ENCODE measurements at regions not wholly inside any gene's neighbourhood (a gene's known extent, or its start where the extent isn't known, plus 50 kb on each side); places are given as distances from the start of the nearest gene placed in this dataset.

GRCh38 chr3:164879201-164879600 is 199.1 kb downstream of the SI start:
- TF ChIP-seq CTCF (conservative IDR thresholded peaks at IDR 0.05; ENCODE audit: low read depth, low read length) (no peak), EZH2 (IDR thresholded peaks at IDR 0.05; ENCODE audit: borderline replicate concordance, low read depth, low read length, poor library complexity, severe bottlenecking) (no peak)

Measured in A673 (cell line).